ENCODE measurements at regions not wholly inside any gene's neighbourhood (a gene's known extent, or its start where the extent isn't known, plus 50 kb on each side); places are given as distances from the start of the nearest gene placed in this dataset.

DNA sequence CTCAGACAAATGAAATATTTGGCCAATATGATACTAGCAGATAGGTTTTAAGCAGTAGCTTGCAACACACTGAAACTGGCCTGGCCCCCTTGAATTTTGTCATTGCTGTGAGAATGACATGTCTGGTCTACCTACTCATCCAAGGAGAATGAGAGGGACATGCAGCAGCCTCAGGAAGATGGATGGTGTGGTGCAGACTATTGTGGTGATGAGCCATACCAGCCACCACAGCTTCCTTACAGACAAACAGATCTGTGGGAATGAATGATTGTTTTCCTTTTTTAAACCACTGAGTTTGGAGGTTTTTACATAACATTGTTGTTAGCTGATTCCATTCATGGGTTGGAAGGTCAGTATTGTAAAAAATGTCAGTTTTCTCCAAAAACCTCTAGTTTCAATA is 133.7 kb upstream of the POU1F1 start:
- DNase-seq = no peak
- TF ChIP-seq, protein P1, sequence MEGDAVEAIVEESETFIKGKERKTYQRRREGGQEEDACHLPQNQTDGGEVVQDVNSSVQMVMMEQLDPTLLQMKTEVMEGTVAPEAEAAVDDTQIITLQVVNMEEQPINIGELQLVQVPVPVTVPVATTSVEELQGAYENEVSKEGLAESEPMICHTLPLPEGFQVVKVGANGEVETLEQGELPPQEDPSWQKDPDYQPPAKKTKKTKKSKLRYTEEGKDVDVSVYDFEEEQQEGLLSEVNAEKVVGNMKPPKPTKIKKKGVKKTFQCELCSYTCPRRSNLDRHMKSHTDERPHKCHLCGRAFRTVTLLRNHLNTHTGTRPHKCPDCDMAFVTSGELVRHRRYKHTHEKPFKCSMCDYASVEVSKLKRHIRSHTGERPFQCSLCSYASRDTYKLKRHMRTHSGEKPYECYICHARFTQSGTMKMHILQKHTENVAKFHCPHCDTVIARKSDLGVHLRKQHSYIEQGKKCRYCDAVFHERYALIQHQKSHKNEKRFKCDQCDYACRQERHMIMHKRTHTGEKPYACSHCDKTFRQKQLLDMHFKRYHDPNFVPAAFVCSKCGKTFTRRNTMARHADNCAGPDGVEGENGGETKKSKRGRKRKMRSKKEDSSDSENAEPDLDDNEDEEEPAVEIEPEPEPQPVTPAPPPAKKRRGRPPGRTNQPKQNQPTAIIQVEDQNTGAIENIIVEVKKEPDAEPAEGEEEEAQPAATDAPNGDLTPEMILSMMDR (IDR thresholded peaks at IDR 0.05 in 4 of 5, conservative IDR thresholded peaks at IDR 0.05 in 1 of 5) = no peak
- TF ChIP-seq POLR2A (IDR thresholded peaks at IDR 0.05) = no peak

DNA sequence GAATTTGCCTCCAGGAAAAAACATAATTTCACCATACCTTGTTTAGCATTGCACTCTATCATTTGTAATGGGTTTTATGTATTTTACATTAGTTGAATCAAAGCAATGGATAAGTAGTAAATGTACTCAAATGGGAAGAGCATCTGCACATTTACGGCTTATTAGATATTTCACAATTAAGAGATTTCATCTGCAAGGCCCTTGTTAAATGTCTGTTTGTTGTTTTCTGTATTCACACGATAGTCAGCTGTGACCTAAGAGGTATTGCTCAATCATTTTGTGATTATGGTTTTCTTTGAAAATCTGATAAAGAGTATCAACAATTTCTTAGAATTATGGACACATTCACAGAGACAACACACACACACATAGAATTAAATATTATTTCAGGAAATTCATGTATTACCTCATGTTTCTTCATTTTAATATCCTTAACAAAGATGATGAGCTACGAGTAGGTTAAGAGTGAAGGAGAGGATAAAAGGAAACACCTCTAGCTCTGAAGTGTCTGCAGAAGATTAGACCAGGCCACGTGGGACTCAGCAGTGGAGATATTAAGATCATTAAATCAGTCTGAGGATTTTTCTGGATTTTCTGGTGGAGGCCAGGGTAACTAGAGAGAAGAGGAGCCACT is 121.9 kb upstream of the POU1F1 start:
- no peak for ATAC-seq
- TF ChIP-seq POLR2A (IDR thresholded peaks at IDR 0.05) = no peak
- TF ChIP-seq, protein P1 (IDR thresholded peaks at IDR 0.05 in 4 of 5, conservative IDR thresholded peaks at IDR 0.05 in 1 of 5) = no peak
- Histone ChIP-seq H3K9me3 (no peaks in the 10 kb centered on the region), H3K4me1 (no peaks in the 10 kb centered on the region), H3K27ac (no peak overlapping the region), H3K36me3 (no peaks in the 10 kb centered on the region), H3K4me3 (no peak overlapping the region), H3K27me3 (no peaks in the 10 kb centered on the region)
- no peak for DNase-seq
- in situ Hi-C loops (cut with MboI; ENCODE audit: low sequenced_read_pairs in 4 of 4) (no loop called here), intact Hi-C loops (cut with DNase I; ENCODE audit: low total_unique reads) (no loop called here)

More for the DNA sequence above, 133.7 kb upstream of the POU1F1 start:
- no peaks in the 10 kb centered on the region for H3K36me3 ChIP-seq
- no peak for ATAC-seq
- no peak overlapping the region for H3K27ac ChIP-seq
- no peaks in the 10 kb centered on the region for H3K4me1 ChIP-seq
- H3K27me3 ChIP-seq = no peaks in the 10 kb centered on the region
- H3K9me3 ChIP-seq = no peaks in the 10 kb centered on the region
- intact Hi-C loops (cut with DNase I; ENCODE audit: low total_unique reads) (no loop called here), in situ Hi-C loops (cut with MboI; ENCODE audit: low sequenced_read_pairs in 4 of 4) (loop anchor here in 1 of 4 donors (25.0 kb wide), 1 partner anchor 102 kb away; no protein-coding TSS in a partner anchor)
- H3K4me3 ChIP-seq = no peak overlapping the region

DNA sequence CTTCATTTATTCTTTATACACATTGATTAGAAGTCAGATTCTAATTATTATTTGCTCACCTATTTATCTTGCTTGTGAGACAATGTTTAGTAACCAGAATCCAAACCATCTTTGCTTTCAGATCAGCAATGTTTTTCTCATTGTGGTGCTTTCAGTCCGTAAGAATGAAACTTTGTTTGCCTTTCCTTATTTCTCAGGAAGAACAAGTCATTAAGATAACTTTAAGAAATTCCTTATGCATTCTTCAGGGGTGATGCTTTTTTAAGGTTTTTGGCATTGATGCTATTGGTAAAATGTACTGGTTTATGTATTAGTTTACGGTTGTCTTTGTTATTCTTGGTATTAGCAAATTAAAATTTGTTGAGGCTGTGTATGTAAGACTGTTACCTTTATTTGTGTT is 120.8 kb upstream of the POU1F1 start:
- H3K27me3 ChIP-seq = no peaks in the 10 kb centered on the region
- no peaks in the 10 kb centered on the region for H3K4me1 ChIP-seq
- no peak overlapping the region for H3K4me3 ChIP-seq
- intact Hi-C loops (cut with DNase I; ENCODE audit: low total_unique reads) (no loop called here), in situ Hi-C loops (cut with MboI; ENCODE audit: low sequenced_read_pairs in 4 of 4) (no loop called here)
- ATAC-seq (no peak), DNase-seq (no peak)
- TF ChIP-seq, protein P1 (IDR thresholded peaks at IDR 0.05 in 4 of 5, conservative IDR thresholded peaks at IDR 0.05 in 1 of 5) = no peak
- TF ChIP-seq POLR2A (IDR thresholded peaks at IDR 0.05) = no peak
- no peaks in the 10 kb centered on the region for H3K9me3 ChIP-seq
- H3K27ac ChIP-seq = no peak overlapping the region
- no peaks in the 10 kb centered on the region for H3K36me3 ChIP-seq

DNA sequence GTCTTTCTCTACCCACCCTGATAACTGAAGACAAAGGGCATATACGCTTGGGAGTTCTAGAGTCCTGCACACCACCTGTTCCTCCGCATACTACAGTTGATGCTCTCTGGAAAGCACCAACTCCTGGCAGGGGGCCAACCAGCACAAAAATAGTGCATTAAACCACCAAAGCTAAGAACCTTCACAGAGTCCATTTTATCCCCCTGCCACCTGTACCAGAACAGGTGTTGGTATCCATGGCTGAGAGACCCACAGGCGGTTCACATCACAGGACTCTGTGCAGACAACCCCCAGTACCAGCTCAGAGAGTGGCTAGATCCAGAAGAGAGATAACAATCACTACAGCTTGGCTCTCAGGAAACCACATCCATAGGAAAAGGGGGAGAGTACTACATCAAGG is 114.4 kb upstream of the POU1F1 start:
- DNase-seq (no peak), ATAC-seq (no peak)
- H3K36me3 ChIP-seq = no peaks in the 10 kb centered on the region
- H3K4me3 ChIP-seq = no peak overlapping the region
- intact Hi-C loops (cut with DNase I; ENCODE audit: low total_unique reads) = no loop called here
- no peak overlapping the region for H3K27ac ChIP-seq
- H3K9me3 ChIP-seq = no peaks in the 10 kb centered on the region
- no peaks in the 10 kb centered on the region for H3K4me1 ChIP-seq
- in situ Hi-C loops (cut with MboI; ENCODE audit: low sequenced_read_pairs in 4 of 4) = no loop called here
- TF ChIP-seq, protein P1 (IDR thresholded peaks at IDR 0.05 in 4 of 5, conservative IDR thresholded peaks at IDR 0.05 in 1 of 5) = no peak
- no peak for TF ChIP-seq POLR2A (IDR thresholded peaks at IDR 0.05)
- H3K27me3 ChIP-seq = no peaks in the 10 kb centered on the region

DNA sequence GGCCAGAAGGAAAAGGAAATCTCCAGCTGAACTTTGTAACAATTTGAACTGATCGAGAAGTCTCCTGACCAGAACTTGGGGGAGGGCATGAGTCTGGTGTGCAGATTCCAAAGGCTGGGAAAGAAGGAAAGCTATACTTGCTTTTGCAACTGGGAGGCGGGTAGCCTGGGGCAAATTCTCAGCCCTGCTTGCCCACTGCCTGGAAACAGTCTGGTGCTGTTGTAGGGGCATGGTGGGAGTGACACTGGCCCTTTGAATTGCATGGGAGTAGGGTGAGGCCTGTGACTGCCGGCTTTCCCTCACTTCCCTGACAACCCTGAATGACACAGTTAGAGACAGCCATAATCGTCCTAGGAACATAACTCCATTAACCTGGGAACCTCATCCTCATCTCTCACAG is 114.0 kb upstream of the POU1F1 start:
- intact Hi-C loops (cut with DNase I; ENCODE audit: low total_unique reads) (no loop called here), in situ Hi-C loops (cut with MboI; ENCODE audit: low sequenced_read_pairs in 4 of 4) (no loop called here)
- H3K27me3 ChIP-seq = no peaks in the 10 kb centered on the region
- H3K4me3 ChIP-seq = no peak overlapping the region
- no peaks in the 10 kb centered on the region for H3K36me3 ChIP-seq
- no peaks in the 10 kb centered on the region for H3K9me3 ChIP-seq
- TF ChIP-seq, protein P1 (IDR thresholded peaks at IDR 0.05 in 4 of 5, conservative IDR thresholded peaks at IDR 0.05 in 1 of 5) = no peak
- no peak for TF ChIP-seq POLR2A (IDR thresholded peaks at IDR 0.05)
- DNase-seq (no peak), ATAC-seq (no peak)
- H3K27ac ChIP-seq = no peak overlapping the region
- H3K4me1 ChIP-seq = no peaks in the 10 kb centered on the region

Measured in gastrocnemius medialis (tissue), 4 donors.